ENCODE measurements at regions not wholly inside any gene's neighbourhood (a gene's known extent, or its start where the extent isn't known, plus 50 kb on each side); places are given as distances from the start of the nearest gene placed in this dataset.

DNA sequence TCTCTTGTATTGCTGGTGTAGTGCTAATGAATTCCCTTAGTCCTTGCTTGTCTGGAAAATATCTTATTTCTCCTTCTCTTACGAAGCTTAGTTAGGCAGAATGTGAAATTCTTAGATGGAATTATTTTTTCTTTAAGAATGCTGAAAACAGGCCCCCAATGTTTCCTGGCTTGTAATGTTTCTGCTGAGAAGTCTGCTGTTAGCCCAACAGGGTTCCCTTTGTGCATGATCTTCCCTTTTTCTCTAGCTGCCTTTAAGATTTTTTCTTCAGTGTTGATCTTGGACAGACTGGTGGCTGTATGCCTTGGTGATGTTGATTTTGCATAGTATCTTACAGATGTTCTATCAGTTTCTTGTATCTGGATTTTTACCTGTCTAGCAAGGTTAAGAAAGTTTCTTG lies 191.3 kb upstream of the DMRTA1 start (continued):
- TF ChIP-seq, protein P1, sequence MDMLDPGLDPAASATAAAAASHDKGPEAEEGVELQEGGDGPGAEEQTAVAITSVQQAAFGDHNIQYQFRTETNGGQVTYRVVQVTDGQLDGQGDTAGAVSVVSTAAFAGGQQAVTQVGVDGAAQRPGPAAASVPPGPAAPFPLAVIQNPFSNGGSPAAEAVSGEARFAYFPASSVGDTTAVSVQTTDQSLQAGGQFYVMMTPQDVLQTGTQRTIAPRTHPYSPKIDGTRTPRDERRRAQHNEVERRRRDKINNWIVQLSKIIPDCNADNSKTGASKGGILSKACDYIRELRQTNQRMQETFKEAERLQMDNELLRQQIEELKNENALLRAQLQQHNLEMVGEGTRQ (IDR thresholded peaks at IDR 0.05): no peak
- no peak for TF ChIP-seq MAZ (IDR thresholded peaks at IDR 0.05; ENCODE audit: borderline replicate concordance, low read depth, low read length)
- no peak for TF ChIP-seq POLR2A (IDR thresholded peaks at IDR 0.05; ENCODE audit: low read length)
- TF ChIP-seq, protein P2, sequence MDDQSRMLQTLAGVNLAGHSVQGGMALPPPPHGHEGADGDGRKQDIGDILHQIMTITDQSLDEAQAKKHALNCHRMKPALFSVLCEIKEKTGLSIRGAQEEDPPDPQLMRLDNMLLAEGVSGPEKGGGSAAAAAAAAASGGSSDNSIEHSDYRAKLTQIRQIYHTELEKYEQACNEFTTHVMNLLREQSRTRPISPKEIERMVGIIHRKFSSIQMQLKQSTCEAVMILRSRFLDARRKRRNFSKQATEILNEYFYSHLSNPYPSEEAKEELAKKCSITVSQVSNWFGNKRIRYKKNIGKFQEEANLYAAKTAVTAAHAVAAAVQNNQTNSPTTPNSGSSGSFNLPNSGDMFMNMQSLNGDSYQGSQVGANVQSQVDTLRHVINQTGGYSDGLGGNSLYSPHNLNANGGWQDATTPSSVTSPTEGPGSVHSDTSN (IDR thresholded peaks at IDR 0.05): no peak
- no peak for TF ChIP-seq RARB (CRISPR knock-in tag; IDR thresholded peaks at IDR 0.05)
- TF ChIP-seq CHD4 (IDR thresholded peaks at IDR 0.05; ENCODE audit: borderline replicate concordance): no peak
- no peak for TF ChIP-seq BCL3 (IDR thresholded peaks at IDR 0.05)
- TF ChIP-seq MAX (IDR thresholded peaks at IDR 0.05): no peak

- Histone ChIP-seq H3K27ac (no peak overlapping the region), H3K4me1 (no peaks in the 10 kb centered on the region), H3K4me2 (no peak overlapping the region), H3K9me3 (peaks cover 19% of the 10 kb centered on the region), H3K4me3 (no peak overlapping the region)
- CTCF ChIA-PET: interaction anchor here (0.8 to 2.1 kb wide), 5 partner anchors 10 to 443 kb away, joined by 3 to 15 read pairs (median 4); no protein-coding TSS in a partner anchor
- ATAC-seq (no peak), FAIRE-seq (no peak), DNase-seq (ENCODE audit: low read depth in 1 of 2, low spot score in 1 of 2) (no peak)
- POLR2A ChIA-PET: no interaction called here
- WGBS (ENCODE audit: missing lambda C conversion rate): 96% methylated on average over 3 of the region's 3 CpGs
- TF ChIP-seq, protein P3, sequence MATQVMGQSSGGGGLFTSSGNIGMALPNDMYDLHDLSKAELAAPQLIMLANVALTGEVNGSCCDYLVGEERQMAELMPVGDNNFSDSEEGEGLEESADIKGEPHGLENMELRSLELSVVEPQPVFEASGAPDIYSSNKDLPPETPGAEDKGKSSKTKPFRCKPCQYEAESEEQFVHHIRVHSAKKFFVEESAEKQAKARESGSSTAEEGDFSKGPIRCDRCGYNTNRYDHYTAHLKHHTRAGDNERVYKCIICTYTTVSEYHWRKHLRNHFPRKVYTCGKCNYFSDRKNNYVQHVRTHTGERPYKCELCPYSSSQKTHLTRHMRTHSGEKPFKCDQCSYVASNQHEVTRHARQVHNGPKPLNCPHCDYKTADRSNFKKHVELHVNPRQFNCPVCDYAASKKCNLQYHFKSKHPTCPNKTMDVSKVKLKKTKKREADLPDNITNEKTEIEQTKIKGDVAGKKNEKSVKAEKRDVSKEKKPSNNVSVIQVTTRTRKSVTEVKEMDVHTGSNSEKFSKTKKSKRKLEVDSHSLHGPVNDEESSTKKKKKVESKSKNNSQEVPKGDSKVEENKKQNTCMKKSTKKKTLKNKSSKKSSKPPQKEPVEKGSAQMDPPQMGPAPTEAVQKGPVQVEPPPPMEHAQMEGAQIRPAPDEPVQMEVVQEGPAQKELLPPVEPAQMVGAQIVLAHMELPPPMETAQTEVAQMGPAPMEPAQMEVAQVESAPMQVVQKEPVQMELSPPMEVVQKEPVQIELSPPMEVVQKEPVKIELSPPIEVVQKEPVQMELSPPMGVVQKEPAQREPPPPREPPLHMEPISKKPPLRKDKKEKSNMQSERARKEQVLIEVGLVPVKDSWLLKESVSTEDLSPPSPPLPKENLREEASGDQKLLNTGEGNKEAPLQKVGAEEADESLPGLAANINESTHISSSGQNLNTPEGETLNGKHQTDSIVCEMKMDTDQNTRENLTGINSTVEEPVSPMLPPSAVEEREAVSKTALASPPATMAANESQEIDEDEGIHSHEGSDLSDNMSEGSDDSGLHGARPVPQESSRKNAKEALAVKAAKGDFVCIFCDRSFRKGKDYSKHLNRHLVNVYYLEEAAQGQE (IDR thresholded peaks at IDR 0.05): no peak
- TF ChIP-seq HEYL (CRISPR knock-in tag; IDR thresholded peaks at IDR 0.05): no peak
- TF ChIP-seq ZSCAN20 (CRISPR knock-in tag; IDR thresholded peaks at IDR 0.05): no peak
- no peak for TF ChIP-seq EHMT2 (IDR thresholded peaks at IDR 0.05; ENCODE audit: low read depth)
Observed at GRCh38 chr9:22256381-22256780, 190.2 kb upstream of the DMRTA1 start.

GRCh38 chr9:22257026-22257816 lies 189.4 kb upstream of the DMRTA1 start:
- H3K4me1 ChIP-seq: no peaks in the 10 kb centered on the region
- TF ChIP-seq SMC3 (IDR thresholded peaks at IDR 0.05) (no peak), KDM5A (IDR thresholded peaks at IDR 0.05) (no peak), MAFK (IDR thresholded peaks at IDR 0.05; ENCODE audit: partially characterized antibody) (no peak), MAX (IDR thresholded peaks at IDR 0.05) (no peak), CHD4 (IDR thresholded peaks at IDR 0.05; ENCODE audit: borderline replicate concordance) (no peak), HOXB13 (CRISPR knock-in tag; IDR thresholded peaks at IDR 0.05; ENCODE audit: low read depth) (no peak), BCL3 (IDR thresholded peaks at IDR 0.05) (no peak), CBX8 (IDR thresholded peaks at IDR 0.05) (no peak), BHLHE40 (IDR thresholded peaks at IDR 0.05; ENCODE audit: low read depth, low read length) (no peak), TFCP2L1 (CRISPR knock-in tag; IDR thresholded peaks at IDR 0.05) (no peak), SREBF2 (IDR thresholded peaks at IDR 0.05) (no peak), HOXB5 (CRISPR knock-in tag; IDR thresholded peaks at IDR 0.05) (no peak)
- TF ChIP-seq, protein P1 (IDR thresholded peaks at IDR 0.05): no peak
- H3K4me2 ChIP-seq: no peak overlapping the region
- peaks cover 19% of the 10 kb centered on the region for H3K9me3 ChIP-seq
- no peak overlapping the region for H3K4me3 ChIP-seq
- ChIA-PET POLR2A (no interaction called here), CTCF (interaction anchor here (0.6 to 2.0 kb wide), 6 partner anchors 10 to 444 kb away, joined by 3 to 13 read pairs (median 4); no protein-coding TSS in a partner anchor)
- DNase-seq (ENCODE audit: low read depth in 1 of 2, low spot score in 1 of 2) (no peak), FAIRE-seq (no peak), ATAC-seq (no peak)
- no peak overlapping the region for H3K27ac ChIP-seq

All from A549 (cell line).